Stimulated activated naive B cell treated with anti-CD40 and anti-IgM and Interleukin-4, amounts not matched to agents 10 μg/mL and 1 μg/mL and 100 μg/mL, for 72 hours (primary cell): ENCODE measurements at regions not wholly inside any gene's neighbourhood (a gene's known extent, or its start where the extent isn't known, plus 50 kb on each side); places are given as distances from the start of the nearest gene placed in this dataset.
"Not testable (repeated sequence)": the region's sequence is repeated elsewhere in the genome, so short reads cannot be mapped to it uniquely, and the experiment has no call there.

Experiments used
- ATAC-seq, 2 donors: fragments of 150-1000 bp; cut with Tn5 transposase; replicated peaks; 2 replicates each; pipeline ENCODE4 v1.10.0; 2021; ENCODE audit warnings: moderate library complexity in 1 of 2
- DNase-seq: peaks from one replicate; pipeline ENCODE4 v3.0.0; 2021
- H3K27ac Mint-ChIP-seq: one replicate; pipeline ENCODE4 v1.8.0; 2022; ENCODE audit warnings: mild to moderate bottlenecking, mixed read lengths
- H3K27me3 Mint-ChIP-seq, 2 donors: one replicate each; pipeline ENCODE4 v1.8.0; 2022; ENCODE audit warnings: mixed read lengths in 2 of 2
- H3K36me3 Mint-ChIP-seq, 2 donors: one replicate each; pipeline ENCODE4 v1.8.0; 2022; ENCODE audit warnings: mixed read lengths in 2 of 2, mild to moderate bottlenecking in 1 of 2
- H3K4me1 Mint-ChIP-seq, 2 donors: one replicate each; pipeline ENCODE4 v1.8.0; 2022; ENCODE audit warnings: mixed read lengths in 2 of 2, mild to moderate bottlenecking in 1 of 2
- H3K4me3 Mint-ChIP-seq, 2 donors: one replicate each; pipeline ENCODE4 v1.8.0; 2022; ENCODE audit warnings: mild to moderate bottlenecking in 2 of 2, mixed read lengths in 2 of 2, moderate library complexity in 1 of 2
- H3K9me3 Mint-ChIP-seq, 2 donors: one replicate each; pipeline ENCODE4 v1.8.0; 2022; ENCODE audit warnings: mixed read lengths in 2 of 2, mild to moderate bottlenecking in 1 of 2

- no peak for DNase-seq
- peak overlapping the region; percentile 43 to 82 for H3K4me3 Mint-ChIP-seq
Observed at GRCh38 chr3:177361081-177361938, 164.0 kb upstream of the TBL1XR1 start.

GRCh38 chr3:177362626-177363025 lies 165.3 kb upstream of the TBL1XR1 start:
- Mint-ChIP-seq H3K27me3 (no peaks in the 10 kb centered on the region), H3K4me3 (no peak overlapping the region), H3K27ac (no peak overlapping the region), H3K36me3 (no peaks in the 10 kb centered on the region), H3K4me1 (peaks cover 36 to 61% of the 10 kb centered on the region in 2 donors), H3K9me3 (no peaks in the 10 kb centered on the region)
- ATAC-seq (no peak), DNase-seq (no peak)

More at GRCh38 chr3:177361081-177361938, 164.0 kb upstream of the TBL1XR1 start:
- H3K9me3 Mint-ChIP-seq, result no peaks in the 10 kb centered on the region
- H3K4me1 Mint-ChIP-seq, result peaks cover 44 to 73% of the 10 kb centered on the region in 2 donors
- ATAC-seq, result peak; percentile 1 to 3
- peak overlapping the region; percentile 97 for H3K27ac Mint-ChIP-seq
- no peaks in the 10 kb centered on the region for H3K27me3 Mint-ChIP-seq
- H3K36me3 Mint-ChIP-seq, result no peaks in the 10 kb centered on the region

GRCh38 chr3:177364236-177364635 lies 167.0 kb upstream of the TBL1XR1 start:
- no peak for DNase-seq
- H3K9me3 Mint-ChIP-seq, result no peaks in the 10 kb centered on the region
- no peaks in the 10 kb centered on the region for H3K27me3 Mint-ChIP-seq
- ATAC-seq, result no peak
- no peak overlapping the region for H3K27ac Mint-ChIP-seq
- H3K36me3 Mint-ChIP-seq, result no peaks in the 10 kb centered on the region
- no peak overlapping the region for H3K4me3 Mint-ChIP-seq
- H3K4me1 Mint-ChIP-seq, result peaks cover 20 to 49% of the 10 kb centered on the region in 2 donors

DNA sequence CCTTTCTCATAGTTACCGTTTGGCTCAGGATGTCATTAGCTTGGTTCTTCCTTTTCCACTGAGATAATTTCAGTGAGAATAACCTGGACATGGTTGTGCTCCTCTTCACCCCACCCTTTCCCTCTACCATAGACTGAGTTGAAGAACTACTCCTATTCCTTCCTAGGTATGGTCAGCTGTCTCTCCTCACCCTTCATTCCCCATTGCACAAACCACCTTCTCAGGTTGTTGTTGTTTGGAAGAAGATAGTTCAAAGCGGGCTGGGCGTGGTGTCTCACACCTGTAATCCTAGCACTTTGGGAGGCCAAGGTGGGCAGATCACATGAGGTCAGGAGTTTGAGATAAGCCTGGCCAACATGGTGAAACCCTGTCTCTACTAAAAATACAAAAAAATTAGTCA lies 168.0 kb upstream of the TBL1XR1 start:
- not testable (repeated sequence) for H3K36me3 Mint-ChIP-seq, H3K9me3 Mint-ChIP-seq, H3K4me3 Mint-ChIP-seq, H3K27me3 Mint-ChIP-seq, ATAC-seq, DNase-seq, H3K27ac Mint-ChIP-seq
- peaks cover 12 to 38% of the 10 kb centered on the region in 2 donors for H3K4me1 Mint-ChIP-seq

DNA sequence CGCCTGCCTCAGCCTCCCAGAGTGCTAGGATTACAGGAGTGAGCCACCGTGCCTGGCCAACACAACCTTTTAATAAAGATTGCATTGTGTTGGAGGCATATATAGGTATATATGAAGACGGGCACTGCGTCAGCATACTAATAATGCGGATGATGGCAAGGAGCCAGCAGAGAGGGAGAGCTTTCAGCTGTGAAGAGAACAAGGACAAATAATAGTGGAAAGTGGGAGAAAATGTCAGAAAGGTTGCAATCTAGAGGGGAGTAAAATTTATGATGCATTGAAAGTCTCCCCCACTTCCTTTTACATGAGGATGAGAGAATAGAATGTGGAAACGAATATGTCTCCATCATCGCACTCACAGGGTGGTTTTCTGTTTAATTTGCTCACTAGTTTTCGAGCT lies 170.5 kb upstream of the TBL1XR1 start:
- Mint-ChIP-seq H3K27ac (no peak overlapping the region), H3K4me1 (peaks cover 3 to 18% of the 10 kb centered on the region in 2 donors), H3K4me3 (no peak overlapping the region), H3K36me3 (no peaks in the 10 kb centered on the region), H3K9me3 (no peaks in the 10 kb centered on the region), H3K27me3 (no peaks in the 10 kb centered on the region)
- DNase-seq (no peak), ATAC-seq (no peak)

GRCh38 chr3:177370246-177370822 lies 173.1 kb upstream of the TBL1XR1 start:
- H3K4me3 Mint-ChIP-seq, result no peak overlapping the region
- no peaks in the 10 kb centered on the region for H3K36me3 Mint-ChIP-seq
- H3K4me1 Mint-ChIP-seq, result peaks cover 5 to 22% of the 10 kb centered on the region in 2 donors
- DNase-seq (no peak), ATAC-seq (no peak)
- H3K27ac Mint-ChIP-seq, result no peak overlapping the region
- H3K9me3 Mint-ChIP-seq, result no peaks in the 10 kb centered on the region
- H3K27me3 Mint-ChIP-seq, result no peaks in the 10 kb centered on the region

- Mint-ChIP-seq H3K4me1 (peaks cover 9 to 27% of the 10 kb centered on the region in 2 donors), H3K36me3 (peaks cover 0 to 3% of the 10 kb centered on the region in 2 donors), H3K4me3 (no peak overlapping the region), H3K27ac (no peak overlapping the region), H3K27me3 (no peaks in the 10 kb centered on the region), H3K9me3 (no peaks in the 10 kb centered on the region)
- DNase-seq (no peak), ATAC-seq (no peak)
Observed at GRCh38 chr3:177371146-177371545, 173.9 kb upstream of the TBL1XR1 start.

GRCh38 chr3:177371888-177372287 lies 174.6 kb upstream of the TBL1XR1 start:
- H3K4me3 Mint-ChIP-seq, result no peak overlapping the region
- no peaks in the 10 kb centered on the region for H3K9me3 Mint-ChIP-seq
- H3K4me1 Mint-ChIP-seq, result peaks cover 14 to 34% of the 10 kb centered on the region in 2 donors
- H3K27ac Mint-ChIP-seq, result no peak overlapping the region
- H3K27me3 Mint-ChIP-seq, result no peaks in the 10 kb centered on the region
- ATAC-seq (no peak), DNase-seq (no peak)
- peaks cover 0 to 3% of the 10 kb centered on the region in 2 donors for H3K36me3 Mint-ChIP-seq

GRCh38 chr3:177374323-177374722 lies 177.0 kb upstream of the TBL1XR1 start:
- ATAC-seq (peak; percentile 59 to 79), DNase-seq (no peak)
- no peaks in the 10 kb centered on the region for H3K27me3 Mint-ChIP-seq
- H3K27ac Mint-ChIP-seq, result no peak overlapping the region
- H3K4me1 Mint-ChIP-seq, result peaks cover 30 to 53% of the 10 kb centered on the region in 2 donors
- H3K4me3 Mint-ChIP-seq, result no peak overlapping the region
- H3K36me3 Mint-ChIP-seq, result peaks cover 0 to 3% of the 10 kb centered on the region in 2 donors
- H3K9me3 Mint-ChIP-seq, result no peaks in the 10 kb centered on the region

GRCh38 chr3:177375316-177375715 lies 178.0 kb upstream of the TBL1XR1 start:
- Mint-ChIP-seq H3K4me1 (peaks cover 30 to 58% of the 10 kb centered on the region in 2 donors), H3K9me3 (no peaks in the 10 kb centered on the region), H3K27ac (peak overlapping the region; percentile 33), H3K27me3 (no peaks in the 10 kb centered on the region), H3K4me3 (no peak overlapping the region), H3K36me3 (peaks cover 3% of the 10 kb centered on the region in 2 donors)
- DNase-seq, result no peak
- ATAC-seq, result no peak

DNA sequence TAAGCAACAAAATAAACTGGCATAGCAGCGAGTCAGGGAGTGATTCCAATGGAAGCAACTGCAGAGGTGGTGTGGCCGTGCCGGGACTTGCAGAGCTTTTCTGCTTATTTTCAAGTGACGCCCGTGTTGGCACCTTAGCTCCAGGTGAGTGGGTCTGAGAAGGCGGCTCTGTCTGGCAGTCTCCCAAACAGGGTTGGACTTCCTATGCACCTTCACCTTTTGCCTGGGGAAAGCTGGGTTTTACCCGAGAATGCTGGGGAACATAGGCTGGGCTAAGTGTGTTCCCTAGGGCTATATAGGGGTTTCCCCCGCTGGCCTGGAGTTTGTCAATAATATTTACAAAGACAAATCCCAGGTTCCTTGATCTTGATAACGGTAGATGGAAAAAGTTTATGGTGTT lies 179.9 kb upstream of the TBL1XR1 start:
- no peak overlapping the region for H3K27ac Mint-ChIP-seq
- H3K36me3 Mint-ChIP-seq, result peaks cover 3 to 4% of the 10 kb centered on the region in 2 donors
- no peak for ATAC-seq
- DNase-seq, result no peak
- H3K9me3 Mint-ChIP-seq, result no peaks in the 10 kb centered on the region
- H3K4me1 Mint-ChIP-seq, result peaks cover 28 to 58% of the 10 kb centered on the region in 2 donors
- no peak overlapping the region for H3K4me3 Mint-ChIP-seq
- H3K27me3 Mint-ChIP-seq, result no peaks in the 10 kb centered on the region

DNA sequence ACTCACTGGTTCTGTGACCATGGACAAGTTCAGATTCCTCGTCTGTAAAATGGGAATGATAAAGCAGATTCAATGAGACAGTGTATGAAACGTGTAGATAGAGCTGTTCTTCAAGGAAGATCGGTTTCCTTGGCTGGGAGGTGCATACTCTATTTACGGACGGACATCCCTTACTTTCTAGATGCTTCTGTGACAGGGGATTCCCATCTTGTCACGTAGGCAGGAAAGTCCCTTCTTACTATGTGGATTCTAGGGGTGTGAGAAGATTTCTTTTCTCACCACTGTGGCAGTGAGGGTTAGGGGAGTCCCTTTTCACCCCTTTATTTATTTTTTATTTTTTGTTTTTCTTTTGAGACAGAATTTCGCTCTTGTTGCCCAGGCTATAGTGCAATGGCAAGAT lies 180.9 kb upstream of the TBL1XR1 start:
- ATAC-seq, result peak in 1 of 2 donors; percentile 66
- no peak overlapping the region for H3K4me3 Mint-ChIP-seq
- DNase-seq, result no peak
- H3K9me3 Mint-ChIP-seq, result no peaks in the 10 kb centered on the region
- H3K36me3 Mint-ChIP-seq, result peaks cover 3 to 4% of the 10 kb centered on the region in 2 donors
- peaks cover 28 to 58% of the 10 kb centered on the region in 2 donors for H3K4me1 Mint-ChIP-seq
- no peaks in the 10 kb centered on the region for H3K27me3 Mint-ChIP-seq
- H3K27ac Mint-ChIP-seq, result peak overlapping the region; percentile 77

DNA sequence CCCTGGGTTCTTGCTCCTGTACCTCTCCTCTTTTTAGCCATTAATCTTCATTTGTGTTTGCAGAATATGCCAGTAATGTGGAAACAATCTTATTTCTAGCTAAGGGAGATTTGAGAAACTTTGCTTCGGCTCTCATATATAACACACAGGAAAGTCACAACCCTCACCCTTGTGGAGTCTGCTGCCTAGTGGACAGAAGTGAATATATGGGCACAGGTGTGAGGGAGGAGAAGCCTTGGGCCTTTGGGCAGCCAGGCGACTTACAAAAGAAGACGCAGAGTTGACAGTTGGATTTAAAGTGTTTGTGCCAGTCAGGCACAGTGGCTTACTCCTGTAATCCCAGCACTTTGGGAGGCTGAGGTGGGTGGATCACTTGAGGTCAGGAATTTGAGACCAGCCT lies 181.8 kb upstream of the TBL1XR1 start:
- H3K27ac Mint-ChIP-seq, result peak overlapping the region; percentile 9
- DNase-seq, result no peak
- peaks cover 3 to 4% of the 10 kb centered on the region in 2 donors for H3K36me3 Mint-ChIP-seq
- ATAC-seq, result peak in 1 of 2 donors; percentile 33
- H3K4me3 Mint-ChIP-seq, result no peak overlapping the region
- H3K4me1 Mint-ChIP-seq, result peaks cover 28 to 52% of the 10 kb centered on the region in 2 donors
- no peaks in the 10 kb centered on the region for H3K9me3 Mint-ChIP-seq
- no peaks in the 10 kb centered on the region for H3K27me3 Mint-ChIP-seq

DNA sequence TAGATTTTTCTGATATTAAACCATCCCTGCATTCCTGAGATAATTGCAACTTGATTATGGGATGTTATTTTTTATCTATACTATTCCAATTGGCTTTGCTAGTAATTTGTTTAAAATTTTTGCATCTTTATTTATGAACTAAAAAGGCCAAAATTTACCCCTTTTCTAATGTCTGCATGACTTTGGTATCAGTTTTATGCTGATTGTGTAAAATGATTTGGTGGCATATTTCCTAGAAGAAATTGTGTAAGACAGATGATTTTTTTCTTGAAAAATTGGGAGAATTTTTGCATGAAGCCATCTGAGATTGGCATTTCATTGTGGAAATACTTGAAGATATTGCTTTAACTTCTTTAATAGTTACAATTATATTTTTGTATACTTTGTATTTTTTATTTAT lies 183.8 kb upstream of the TBL1XR1 start:
- peaks cover 0 to 4% of the 10 kb centered on the region in 2 donors for H3K36me3 Mint-ChIP-seq
- ATAC-seq (no peak), DNase-seq (no peak)
- no peak overlapping the region for H3K4me3 Mint-ChIP-seq
- H3K27ac Mint-ChIP-seq, result no peak overlapping the region
- H3K27me3 Mint-ChIP-seq, result no peaks in the 10 kb centered on the region
- peaks cover 23 to 42% of the 10 kb centered on the region in 2 donors for H3K4me1 Mint-ChIP-seq
- H3K9me3 Mint-ChIP-seq, result no peaks in the 10 kb centered on the region

GRCh38 chr3:177382944-177383343 lies 185.7 kb upstream of the TBL1XR1 start:
- ATAC-seq (no peak), DNase-seq (no peak)
- H3K4me3 Mint-ChIP-seq, result no peak overlapping the region
- peaks cover 10 to 25% of the 10 kb centered on the region in 2 donors for H3K4me1 Mint-ChIP-seq
- peaks cover 0 to 4% of the 10 kb centered on the region in 2 donors for H3K36me3 Mint-ChIP-seq
- H3K27me3 Mint-ChIP-seq, result no peaks in the 10 kb centered on the region
- no peaks in the 10 kb centered on the region for H3K9me3 Mint-ChIP-seq
- no peak overlapping the region for H3K27ac Mint-ChIP-seq
